ENCODE measurements at regions not wholly inside any gene's neighbourhood (a gene's known extent, or its start where the extent isn't known, plus 50 kb on each side); places are given as distances from the start of the nearest gene placed in this dataset.

DNA sequence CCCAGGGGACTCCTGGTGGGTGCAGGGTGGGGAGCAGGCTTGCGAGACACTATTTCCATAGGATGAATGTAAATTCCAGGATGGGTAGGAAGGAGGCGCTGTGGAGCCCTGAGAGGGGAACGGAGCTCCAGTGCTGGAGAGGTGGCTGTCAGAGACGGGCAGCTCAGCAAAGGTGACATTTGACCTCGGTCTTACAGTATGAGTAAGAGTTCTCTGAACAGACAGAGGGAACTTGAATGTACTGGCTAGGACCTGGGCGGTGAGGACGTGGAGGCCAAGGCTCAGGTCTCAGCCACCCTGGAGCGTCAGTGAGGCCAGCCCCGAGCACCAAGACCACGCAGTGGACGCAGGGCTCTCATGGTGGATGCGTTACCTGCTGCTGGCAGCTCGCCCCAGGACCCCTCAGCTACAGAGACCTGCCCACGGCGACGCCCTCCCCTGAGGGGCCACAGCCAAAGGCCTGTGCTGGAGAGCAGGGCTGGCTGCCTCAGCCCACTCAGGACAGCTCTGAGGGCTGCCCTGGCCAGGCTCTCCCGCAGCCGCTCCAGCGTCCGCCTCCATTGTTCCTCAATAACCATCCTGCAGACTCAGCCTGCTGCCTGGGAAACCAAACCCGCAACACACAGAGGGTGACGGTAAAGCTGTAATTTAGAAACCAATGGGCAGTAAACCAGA is 65.9 kb upstream of the TNRC6C start (continued):
- TF ChIP-seq KDM1A (IDR thresholded peaks at IDR 0.05; ENCODE audit: borderline replicate concordance, low read length) (no peak), JUN (IDR thresholded peaks at IDR 0.05; ENCODE audit: low read depth, low read length) (no peak), RBBP5 (IDR thresholded peaks at IDR 0.05; ENCODE audit: borderline replicate concordance, low read depth, low read length) (no peak), RAD21 (IDR thresholded peaks at IDR 0.05 in 1 of 2, conservative IDR thresholded peaks at IDR 0.05 in 1 of 2; ENCODE audit: low read depth in 2 of 2, low read length in 2 of 2) (peak; percentile 72 to 84), KDM4A (IDR thresholded peaks at IDR 0.05; ENCODE audit: low read depth, low read length, severe bottlenecking) (no peak), GABPA (IDR thresholded peaks at IDR 0.05; ENCODE audit: borderline replicate concordance, insufficient read depth, low read length) (no peak), SIN3A (conservative IDR thresholded peaks at IDR 0.05 in 1 of 2, IDR thresholded peaks at IDR 0.05 in 1 of 2; ENCODE audit: low read depth in 1 of 2, low read length in 2 of 2) (no peak), TAF7 (optimal IDR thresholded peaks at IDR 0.05; ENCODE audit: borderline replicate concordance, low read depth, low read length) (no peak), HDAC6 (IDR thresholded peaks at IDR 0.05; ENCODE audit: low read depth, low read length) (no peak), CHD2 (IDR thresholded peaks at IDR 0.05; ENCODE audit: low read length) (0 out of 2 replicates have a peak, but pooled peaks have one; percentile 25), SP2 (IDR thresholded peaks at IDR 0.05; ENCODE audit: low read length) (no peak), TCF12 (IDR thresholded peaks at IDR 0.05; ENCODE audit: low read depth, low read length) (no peak), SAP30 (IDR thresholded peaks at IDR 0.05; ENCODE audit: insufficient read depth, insufficient replicate concordance, low read length) (no peak), HDAC2 (IDR thresholded peaks at IDR 0.05; ENCODE audit: borderline replicate concordance in 1 of 2, low read depth in 2 of 2, low read length in 2 of 2) (no peak; a peak in 1 of 4 replicates), RFX5 (IDR thresholded peaks at IDR 0.05; ENCODE audit: borderline replicate concordance, low read depth, low read length) (no peak), FOSL1 (IDR thresholded peaks at IDR 0.05; ENCODE audit: insufficient read depth, low read depth, low read length) (no peak), BRCA1 (IDR thresholded peaks at IDR 0.05; ENCODE audit: low read depth, low read length) (no peak)
- TF ChIP-seq, protein P1, sequence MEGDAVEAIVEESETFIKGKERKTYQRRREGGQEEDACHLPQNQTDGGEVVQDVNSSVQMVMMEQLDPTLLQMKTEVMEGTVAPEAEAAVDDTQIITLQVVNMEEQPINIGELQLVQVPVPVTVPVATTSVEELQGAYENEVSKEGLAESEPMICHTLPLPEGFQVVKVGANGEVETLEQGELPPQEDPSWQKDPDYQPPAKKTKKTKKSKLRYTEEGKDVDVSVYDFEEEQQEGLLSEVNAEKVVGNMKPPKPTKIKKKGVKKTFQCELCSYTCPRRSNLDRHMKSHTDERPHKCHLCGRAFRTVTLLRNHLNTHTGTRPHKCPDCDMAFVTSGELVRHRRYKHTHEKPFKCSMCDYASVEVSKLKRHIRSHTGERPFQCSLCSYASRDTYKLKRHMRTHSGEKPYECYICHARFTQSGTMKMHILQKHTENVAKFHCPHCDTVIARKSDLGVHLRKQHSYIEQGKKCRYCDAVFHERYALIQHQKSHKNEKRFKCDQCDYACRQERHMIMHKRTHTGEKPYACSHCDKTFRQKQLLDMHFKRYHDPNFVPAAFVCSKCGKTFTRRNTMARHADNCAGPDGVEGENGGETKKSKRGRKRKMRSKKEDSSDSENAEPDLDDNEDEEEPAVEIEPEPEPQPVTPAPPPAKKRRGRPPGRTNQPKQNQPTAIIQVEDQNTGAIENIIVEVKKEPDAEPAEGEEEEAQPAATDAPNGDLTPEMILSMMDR (IDR thresholded peaks at IDR 0.05; ENCODE audit: control extremely low read depth in 1 of 3, insufficient read depth in 1 of 3, low read depth in 1 of 3, low read length in 3 of 3) = peak; percentile 83 to 95 (median 86)
- TF ChIP-seq, protein P2, sequence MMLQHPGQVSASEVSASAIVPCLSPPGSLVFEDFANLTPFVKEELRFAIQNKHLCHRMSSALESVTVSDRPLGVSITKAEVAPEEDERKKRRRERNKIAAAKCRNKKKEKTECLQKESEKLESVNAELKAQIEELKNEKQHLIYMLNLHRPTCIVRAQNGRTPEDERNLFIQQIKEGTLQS (IDR thresholded peaks at IDR 0.05; ENCODE audit: insufficient read depth, low read depth, low read length) = no peak
